ENCODE measurements at regions not wholly inside any gene's neighbourhood (a gene's known extent, or its start where the extent isn't known, plus 50 kb on each side); places are given as distances from the start of the nearest gene placed in this dataset.

DNA sequence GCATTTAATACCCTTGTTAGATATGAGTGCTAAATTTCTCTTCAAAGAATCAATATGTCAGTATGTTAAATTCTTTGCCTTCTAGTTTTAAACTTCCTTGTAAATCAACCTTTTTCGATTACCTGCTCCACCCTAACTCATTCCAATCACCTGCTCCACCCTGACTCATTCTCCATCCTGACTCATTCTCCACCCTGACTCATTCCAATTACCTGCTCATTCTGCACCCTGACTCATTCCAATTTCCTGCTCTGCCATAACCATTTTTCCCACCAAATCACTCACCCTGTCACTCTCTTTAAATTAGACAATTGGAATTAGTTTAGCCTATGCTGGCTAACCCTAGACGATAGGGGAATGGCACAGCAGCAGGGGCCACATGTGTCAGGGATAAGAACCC lies 519.5 kb upstream of the LRRC4C start:
- no peaks in the 10 kb centered on the region for H3K9me3 ChIP-seq

DNA sequence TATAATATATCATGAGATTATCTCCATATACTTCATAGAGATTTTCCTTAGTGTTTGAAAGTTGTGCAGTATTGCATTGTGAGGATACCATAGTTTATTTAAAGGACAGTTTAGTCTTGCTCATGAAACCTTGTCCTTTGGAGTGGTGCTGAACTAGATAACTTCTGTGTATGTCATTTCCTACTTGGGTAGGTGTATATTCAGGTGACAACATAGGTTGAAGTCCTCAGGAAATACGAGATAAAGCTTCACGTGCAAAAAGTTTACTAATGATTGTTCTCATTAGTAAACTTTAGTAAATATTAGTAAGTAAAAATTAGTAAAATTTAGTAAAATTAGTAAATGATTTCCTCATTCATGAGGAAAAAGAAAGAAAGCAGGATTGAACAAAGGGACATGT lies 521.3 kb upstream of the LRRC4C start:
- DNase-seq, result no peak
- H3K36me3 ChIP-seq, result no peaks in the 10 kb centered on the region
- H3K4me3 ChIP-seq, result no peak overlapping the region
- no peak for TF ChIP-seq POLR2A (IDR thresholded peaks at IDR 0.05)
- TF ChIP-seq, protein P1, sequence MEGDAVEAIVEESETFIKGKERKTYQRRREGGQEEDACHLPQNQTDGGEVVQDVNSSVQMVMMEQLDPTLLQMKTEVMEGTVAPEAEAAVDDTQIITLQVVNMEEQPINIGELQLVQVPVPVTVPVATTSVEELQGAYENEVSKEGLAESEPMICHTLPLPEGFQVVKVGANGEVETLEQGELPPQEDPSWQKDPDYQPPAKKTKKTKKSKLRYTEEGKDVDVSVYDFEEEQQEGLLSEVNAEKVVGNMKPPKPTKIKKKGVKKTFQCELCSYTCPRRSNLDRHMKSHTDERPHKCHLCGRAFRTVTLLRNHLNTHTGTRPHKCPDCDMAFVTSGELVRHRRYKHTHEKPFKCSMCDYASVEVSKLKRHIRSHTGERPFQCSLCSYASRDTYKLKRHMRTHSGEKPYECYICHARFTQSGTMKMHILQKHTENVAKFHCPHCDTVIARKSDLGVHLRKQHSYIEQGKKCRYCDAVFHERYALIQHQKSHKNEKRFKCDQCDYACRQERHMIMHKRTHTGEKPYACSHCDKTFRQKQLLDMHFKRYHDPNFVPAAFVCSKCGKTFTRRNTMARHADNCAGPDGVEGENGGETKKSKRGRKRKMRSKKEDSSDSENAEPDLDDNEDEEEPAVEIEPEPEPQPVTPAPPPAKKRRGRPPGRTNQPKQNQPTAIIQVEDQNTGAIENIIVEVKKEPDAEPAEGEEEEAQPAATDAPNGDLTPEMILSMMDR (IDR thresholded peaks at IDR 0.05), result no peak
- H3K27me3 ChIP-seq, result no peaks in the 10 kb centered on the region
- intact Hi-C loops (cut with DNase I; ENCODE audit: low total_unique reads), result no loop called here
- no peaks in the 10 kb centered on the region for H3K9me3 ChIP-seq
- no peak overlapping the region for H3K27ac ChIP-seq
- no peaks in the 10 kb centered on the region for H3K4me1 ChIP-seq

More for the DNA sequence above, 519.5 kb upstream of the LRRC4C start:
- Histone ChIP-seq H3K4me3 (no peak overlapping the region), H3K27ac (no peak overlapping the region), H3K27me3 (no peaks in the 10 kb centered on the region), H3K36me3 (no peaks in the 10 kb centered on the region), H3K4me1 (no peaks in the 10 kb centered on the region)
- TF ChIP-seq, protein P1 (IDR thresholded peaks at IDR 0.05), result no peak
- no peak for TF ChIP-seq POLR2A (IDR thresholded peaks at IDR 0.05)
- DNase-seq, result no peak
- intact Hi-C loops (cut with DNase I; ENCODE audit: low total_unique reads), result no loop called here

GRCh38 chr11:41982276-41982675 lies 522.8 kb upstream of the LRRC4C start:
- DNase-seq, result no peak
- no peak overlapping the region for H3K4me3 ChIP-seq

GRCh38 chr11:41982975-41983374 lies 523.5 kb upstream of the LRRC4C start:
- intact Hi-C loops (cut with DNase I; ENCODE audit: low total_unique reads), result no loop called here
- Histone ChIP-seq H3K27ac (no peak overlapping the region), H3K4me1 (no peaks in the 10 kb centered on the region), H3K27me3 (no peaks in the 10 kb centered on the region), H3K9me3 (no peaks in the 10 kb centered on the region), H3K36me3 (no peaks in the 10 kb centered on the region), H3K4me3 (no peak overlapping the region)
- no peak for DNase-seq
- TF ChIP-seq, protein P1 (IDR thresholded peaks at IDR 0.05), result no peak
- TF ChIP-seq POLR2A (IDR thresholded peaks at IDR 0.05), result no peak

More at GRCh38 chr11:41982276-41982675, 522.8 kb upstream of the LRRC4C start:
- H3K36me3 ChIP-seq, result no peaks in the 10 kb centered on the region
- no peaks in the 10 kb centered on the region for H3K9me3 ChIP-seq
- no peaks in the 10 kb centered on the region for H3K27me3 ChIP-seq
- no peak overlapping the region for H3K27ac ChIP-seq
- TF ChIP-seq, protein P1 (IDR thresholded peaks at IDR 0.05), result no peak
- no peak for TF ChIP-seq POLR2A (IDR thresholded peaks at IDR 0.05)
- no peaks in the 10 kb centered on the region for H3K4me1 ChIP-seq
- intact Hi-C loops (cut with DNase I; ENCODE audit: low total_unique reads), result no loop called here

DNA sequence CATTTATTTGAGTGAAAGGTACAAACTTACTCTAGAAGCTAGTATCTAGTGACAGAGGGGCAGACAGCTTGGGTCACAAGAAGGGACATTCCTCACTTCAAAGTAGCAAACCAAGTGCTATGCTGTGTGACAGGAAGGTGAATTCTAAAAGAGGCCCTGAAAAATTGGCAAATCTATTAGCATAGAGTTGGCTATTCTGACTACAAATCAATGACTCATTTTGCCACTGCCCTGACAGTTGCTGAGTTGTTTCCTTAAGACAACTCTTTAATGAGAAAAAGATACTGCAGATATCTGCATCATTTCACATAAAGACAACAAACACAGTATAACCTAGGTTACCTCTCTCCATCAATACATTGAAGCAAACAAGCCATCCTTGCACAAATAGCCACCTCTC lies 524.0 kb upstream of the LRRC4C start:
- H3K4me1 ChIP-seq, result no peaks in the 10 kb centered on the region
- no peaks in the 10 kb centered on the region for H3K9me3 ChIP-seq
- DNase-seq, result no peak
- TF ChIP-seq, protein P1 (IDR thresholded peaks at IDR 0.05), result no peak
- no peak for TF ChIP-seq POLR2A (IDR thresholded peaks at IDR 0.05)
- no peaks in the 10 kb centered on the region for H3K36me3 ChIP-seq
- H3K27me3 ChIP-seq, result no peaks in the 10 kb centered on the region
- no peak overlapping the region for H3K4me3 ChIP-seq
- intact Hi-C loops (cut with DNase I; ENCODE audit: low total_unique reads), result no loop called here
- no peak overlapping the region for H3K27ac ChIP-seq

Measured in uterus (tissue), 3 donors.